ENCODE measurements at regions not wholly inside any gene's neighbourhood (a gene's known extent, or its start where the extent isn't known, plus 50 kb on each side); places are given as distances from the start of the nearest gene placed in this dataset.

DNA sequence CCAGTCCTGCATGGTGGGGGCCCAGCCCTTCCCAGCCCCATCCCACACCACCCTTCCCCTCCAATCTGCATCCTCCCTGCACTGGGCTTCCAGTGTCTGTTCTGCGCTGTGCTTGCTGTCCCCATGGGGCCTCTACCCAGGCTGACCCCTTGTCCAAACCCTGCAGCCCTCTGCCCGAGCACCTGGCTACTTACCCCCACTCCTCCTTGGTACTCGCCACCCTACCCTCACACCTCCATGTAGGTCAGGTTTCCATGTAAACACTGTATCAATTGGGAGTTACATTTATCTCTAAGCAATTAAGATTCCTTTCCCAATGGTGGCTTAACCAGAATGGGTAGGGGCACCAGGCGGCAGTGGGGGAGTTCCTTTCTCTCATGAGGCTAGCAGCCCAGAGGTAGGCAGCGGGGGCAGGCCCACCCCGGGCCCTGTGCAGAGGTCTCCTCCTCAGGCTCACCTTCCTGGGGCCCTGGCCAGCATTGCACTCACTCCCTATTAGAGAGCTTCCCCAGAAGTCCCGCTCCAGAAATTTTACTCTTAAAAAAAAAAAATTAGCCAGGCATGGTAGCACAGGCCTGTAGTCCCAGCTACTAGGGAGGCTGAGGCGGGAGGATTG is 76.6 kb upstream of the CCND2 start:
- no peak for ATAC-seq
- TF ChIP-seq PATZ1 (CRISPR knock-in tag; IDR thresholded peaks at IDR 0.05; ENCODE audit: borderline replicate concordance) (no peak), ZNF70 (CRISPR knock-in tag; IDR thresholded peaks at IDR 0.05) (no peak), CSDC2 (CRISPR knock-in tag; IDR thresholded peaks at IDR 0.05) (no peak), RARB (CRISPR knock-in tag; IDR thresholded peaks at IDR 0.05) (no peak)

GRCh38 chr12:4194668-4195067 is 78.9 kb upstream of the CCND2 start:
- no peak for ATAC-seq
- no peak for TF ChIP-seq ZFP3 (CRISPR knock-in tag; IDR thresholded peaks at IDR 0.05)
- TF ChIP-seq PATZ1 (CRISPR knock-in tag; IDR thresholded peaks at IDR 0.05; ENCODE audit: borderline replicate concordance) = no peak
- no peak for TF ChIP-seq ARNTL (CRISPR knock-in tag; IDR thresholded peaks at IDR 0.05; ENCODE audit: borderline replicate concordance, low read depth)
- TF ChIP-seq ISL1 (CRISPR knock-in tag; IDR thresholded peaks at IDR 0.05) = no peak
- no peak for TF ChIP-seq ZFP30 (CRISPR knock-in tag; IDR thresholded peaks at IDR 0.05)
- no peak for TF ChIP-seq ZNF8 (CRISPR knock-in tag; IDR thresholded peaks at IDR 0.05)
- TF ChIP-seq ESRRG (CRISPR knock-in tag; IDR thresholded peaks at IDR 0.05) = no peak
- no peak for TF ChIP-seq BACH2 (CRISPR knock-in tag; IDR thresholded peaks at IDR 0.05; ENCODE audit: borderline replicate concordance)
- TF ChIP-seq CSDC2 (CRISPR knock-in tag; IDR thresholded peaks at IDR 0.05) = no peak
- TF ChIP-seq, protein P1, sequence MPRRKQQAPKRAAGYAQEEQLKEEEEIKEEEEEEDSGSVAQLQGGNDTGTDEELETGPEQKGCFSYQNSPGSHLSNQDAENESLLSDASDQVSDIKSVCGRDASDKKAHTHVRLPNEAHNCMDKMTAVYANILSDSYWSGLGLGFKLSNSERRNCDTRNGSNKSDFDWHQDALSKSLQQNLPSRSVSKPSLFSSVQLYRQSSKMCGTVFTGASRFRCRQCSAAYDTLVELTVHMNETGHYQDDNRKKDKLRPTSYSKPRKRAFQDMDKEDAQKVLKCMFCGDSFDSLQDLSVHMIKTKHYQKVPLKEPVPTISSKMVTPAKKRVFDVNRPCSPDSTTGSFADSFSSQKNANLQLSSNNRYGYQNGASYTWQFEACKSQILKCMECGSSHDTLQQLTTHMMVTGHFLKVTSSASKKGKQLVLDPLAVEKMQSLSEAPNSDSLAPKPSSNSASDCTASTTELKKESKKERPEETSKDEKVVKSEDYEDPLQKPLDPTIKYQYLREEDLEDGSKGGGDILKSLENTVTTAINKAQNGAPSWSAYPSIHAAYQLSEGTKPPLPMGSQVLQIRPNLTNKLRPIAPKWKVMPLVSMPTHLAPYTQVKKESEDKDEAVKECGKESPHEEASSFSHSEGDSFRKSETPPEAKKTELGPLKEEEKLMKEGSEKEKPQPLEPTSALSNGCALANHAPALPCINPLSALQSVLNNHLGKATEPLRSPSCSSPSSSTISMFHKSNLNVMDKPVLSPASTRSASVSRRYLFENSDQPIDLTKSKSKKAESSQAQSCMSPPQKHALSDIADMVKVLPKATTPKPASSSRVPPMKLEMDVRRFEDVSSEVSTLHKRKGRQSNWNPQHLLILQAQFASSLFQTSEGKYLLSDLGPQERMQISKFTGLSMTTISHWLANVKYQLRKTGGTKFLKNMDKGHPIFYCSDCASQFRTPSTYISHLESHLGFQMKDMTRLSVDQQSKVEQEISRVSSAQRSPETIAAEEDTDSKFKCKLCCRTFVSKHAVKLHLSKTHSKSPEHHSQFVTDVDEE (CRISPR knock-in tag; IDR thresholded peaks at IDR 0.05) = no peak
- no peak for TF ChIP-seq SNAI2 (CRISPR knock-in tag; IDR thresholded peaks at IDR 0.05)
- TF ChIP-seq TCF4 (CRISPR knock-in tag; IDR thresholded peaks at IDR 0.05; ENCODE audit: borderline replicate concordance) = no peak
- TF ChIP-seq, protein P2, sequence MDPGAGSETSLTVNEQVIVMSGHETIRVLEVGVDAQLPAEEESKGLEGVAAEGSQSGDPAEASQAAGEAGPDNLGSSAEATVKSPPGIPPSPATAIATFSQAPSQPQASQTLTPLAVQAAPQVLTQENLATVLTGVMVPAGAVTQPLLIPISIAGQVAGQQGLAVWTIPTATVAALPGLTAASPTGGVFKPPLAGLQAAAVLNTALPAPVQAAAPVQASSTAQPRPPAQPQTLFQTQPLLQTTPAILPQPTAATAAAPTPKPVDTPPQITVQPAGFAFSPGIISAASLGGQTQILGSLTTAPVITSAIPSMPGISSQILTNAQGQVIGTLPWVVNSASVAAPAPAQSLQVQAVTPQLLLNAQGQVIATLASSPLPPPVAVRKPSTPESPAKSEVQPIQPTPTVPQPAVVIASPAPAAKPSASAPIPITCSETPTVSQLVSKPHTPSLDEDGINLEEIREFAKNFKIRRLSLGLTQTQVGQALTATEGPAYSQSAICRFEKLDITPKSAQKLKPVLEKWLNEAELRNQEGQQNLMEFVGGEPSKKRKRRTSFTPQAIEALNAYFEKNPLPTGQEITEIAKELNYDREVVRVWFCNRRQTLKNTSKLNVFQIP (CRISPR knock-in tag; IDR thresholded peaks at IDR 0.05; ENCODE audit: borderline replicate concordance, low read depth) = no peak

GRCh38 chr12:4193821-4194220 is 79.7 kb upstream of the CCND2 start:
- TF ChIP-seq ISL1 (CRISPR knock-in tag; IDR thresholded peaks at IDR 0.05) (no peak), TCF4 (CRISPR knock-in tag; IDR thresholded peaks at IDR 0.05; ENCODE audit: borderline replicate concordance) (no peak), ZFP3 (CRISPR knock-in tag; IDR thresholded peaks at IDR 0.05) (no peak), ZNF565 (CRISPR knock-in tag; conservative IDR thresholded peaks at IDR 0.05; ENCODE audit: low read depth) (no peak), BACH2 (CRISPR knock-in tag; IDR thresholded peaks at IDR 0.05; ENCODE audit: borderline replicate concordance) (no peak), SNAI2 (CRISPR knock-in tag; IDR thresholded peaks at IDR 0.05) (no peak), RARB (CRISPR knock-in tag; IDR thresholded peaks at IDR 0.05) (no peak)
- TF ChIP-seq, protein P1 (CRISPR knock-in tag; IDR thresholded peaks at IDR 0.05) = no peak
- TF ChIP-seq, protein P2 (CRISPR knock-in tag; IDR thresholded peaks at IDR 0.05; ENCODE audit: borderline replicate concordance, low read depth) = no peak
- ATAC-seq = no peak
